ENCODE measurements at regions not wholly inside any gene's neighbourhood (a gene's known extent, or its start where the extent isn't known, plus 50 kb on each side); places are given as distances from the start of the nearest gene placed in this dataset.

DNA sequence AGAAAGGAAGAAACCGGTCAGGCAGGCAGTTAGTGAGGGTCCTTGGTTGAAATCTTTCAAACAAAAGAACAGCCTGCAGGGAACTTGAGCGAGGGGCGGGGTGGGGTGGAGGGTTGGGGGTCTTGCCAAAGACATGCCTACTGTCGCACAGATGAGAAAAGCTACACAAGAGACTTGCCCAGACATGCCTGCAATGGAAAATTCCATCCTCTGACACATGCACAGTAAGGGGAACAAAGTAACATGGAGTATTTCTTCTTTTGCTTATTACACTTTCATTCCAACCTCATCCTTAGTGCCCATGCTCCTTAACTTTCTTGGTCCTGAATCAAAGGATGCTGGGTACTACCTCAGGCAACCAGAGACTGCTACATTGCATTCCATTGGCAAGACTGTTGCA, 1491.2 kb downstream of the STIM2 start:
- no peak for DNase-seq

DNA sequence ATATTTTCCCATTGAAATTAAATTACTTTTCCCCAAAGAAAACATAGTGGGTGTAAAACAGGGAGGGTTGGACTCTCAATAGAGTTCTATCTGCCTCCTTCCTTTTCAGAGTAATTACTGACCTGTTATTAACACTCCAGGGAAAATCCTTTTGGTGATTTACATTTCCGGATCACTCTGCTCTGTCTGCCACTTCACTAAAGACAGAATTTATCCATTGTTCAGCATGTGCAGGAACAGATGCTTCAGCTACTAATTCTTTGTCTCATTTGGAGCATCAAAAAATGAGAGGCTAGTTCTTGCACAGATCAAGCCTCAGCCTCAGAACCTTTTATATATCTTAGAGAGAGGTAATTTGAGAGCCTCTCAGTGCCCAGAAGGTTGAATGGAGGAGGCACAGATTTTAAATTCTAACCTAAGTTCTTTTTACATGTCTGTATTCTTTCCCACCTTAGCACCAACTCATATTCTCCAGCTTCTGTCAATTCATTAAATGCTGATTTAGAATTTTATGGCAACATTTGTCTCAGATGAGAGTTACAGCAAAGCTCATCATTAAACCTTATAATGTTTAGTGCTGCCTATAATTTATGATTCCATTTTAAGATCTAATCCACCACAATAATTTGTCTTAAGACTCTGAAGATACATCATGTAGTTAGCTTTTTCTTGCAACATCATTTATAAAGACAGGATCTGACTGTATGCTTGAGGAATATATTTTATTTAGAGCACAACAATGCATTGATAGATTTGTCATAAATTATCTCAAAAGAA, 1494.4 kb downstream of the STIM2 start:
- DNase-seq: no peak

DNA sequence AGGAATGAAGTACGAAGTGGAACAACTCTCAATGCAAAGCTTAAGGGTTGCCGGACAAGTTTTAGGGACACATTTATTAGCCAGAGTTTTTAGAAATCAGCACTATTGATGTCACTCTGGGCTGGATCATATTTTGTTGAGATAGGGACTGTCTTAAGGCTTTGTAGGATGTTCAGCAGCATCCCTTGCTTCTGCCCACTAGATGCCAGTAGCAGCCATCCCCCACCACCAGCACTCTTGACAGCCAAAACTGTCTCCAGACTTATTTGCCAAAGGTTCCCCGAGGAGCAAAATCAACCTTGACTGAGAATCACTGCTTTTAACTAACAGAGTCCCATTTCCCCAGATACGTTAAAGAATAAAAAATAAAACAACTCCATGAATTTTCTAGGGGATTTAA, 1497.3 kb downstream of the STIM2 start:
- DNase-seq: no peak

DNA sequence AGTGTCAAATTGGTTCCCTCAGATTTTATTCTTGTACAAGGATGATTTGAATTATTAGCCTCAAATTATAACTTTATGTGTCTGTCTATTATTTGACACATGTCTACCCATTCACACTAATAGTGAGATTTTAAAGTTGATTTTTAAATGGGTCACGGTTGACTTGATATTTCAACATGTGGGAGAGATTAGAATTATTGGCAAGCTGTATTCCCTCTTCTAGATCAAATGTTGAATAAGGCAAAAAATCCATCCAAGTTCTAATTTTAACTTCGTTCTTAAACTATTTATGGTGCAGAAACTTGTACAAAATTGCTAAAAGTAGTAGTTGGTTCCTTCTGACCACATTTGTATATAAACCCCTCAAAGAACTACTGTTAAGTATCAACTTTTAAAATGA, 1498.0 kb downstream of the STIM2 start:
- DNase-seq: no peak

DNA sequence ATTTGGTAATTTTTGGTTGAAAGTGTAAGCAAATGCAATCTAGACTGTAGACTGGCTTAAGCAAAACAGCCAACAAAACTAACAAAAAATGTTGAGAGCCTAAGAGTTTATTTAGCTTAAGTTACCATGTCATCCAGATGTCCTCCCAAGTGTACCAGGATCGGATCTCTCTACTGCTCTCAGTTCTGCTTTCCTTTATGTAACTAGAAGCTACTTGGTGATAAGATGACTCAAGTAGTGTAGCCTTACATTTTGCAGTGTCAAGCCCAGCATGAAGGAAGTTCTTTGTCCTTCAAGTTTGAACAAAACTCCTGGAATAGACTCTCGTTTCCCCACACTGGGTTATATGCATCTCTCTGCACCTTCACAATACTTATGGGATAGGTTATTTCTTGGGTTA, 1500.0 kb downstream of the STIM2 start:
- no peak for DNase-seq

DNA sequence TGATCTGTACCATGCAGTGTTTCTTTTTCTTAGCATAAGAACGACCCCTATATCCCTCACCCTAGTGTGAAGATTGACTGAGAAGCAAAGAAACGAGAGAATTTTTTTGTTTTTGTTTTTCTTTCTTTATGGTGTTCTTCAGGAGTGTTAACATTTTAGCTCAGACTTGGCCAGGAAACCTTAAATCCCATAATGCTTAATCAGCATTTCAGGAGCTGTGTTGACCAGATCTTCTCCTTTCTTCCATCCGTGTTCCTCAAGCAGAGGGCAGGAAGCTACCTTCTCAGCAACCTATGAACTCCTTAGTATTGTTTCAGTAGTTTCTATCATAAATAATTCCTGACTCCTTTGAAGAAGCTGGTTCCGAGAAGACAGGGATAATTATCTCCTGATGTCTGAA, 1501.5 kb downstream of the STIM2 start:
- no peak for DNase-seq

DNA sequence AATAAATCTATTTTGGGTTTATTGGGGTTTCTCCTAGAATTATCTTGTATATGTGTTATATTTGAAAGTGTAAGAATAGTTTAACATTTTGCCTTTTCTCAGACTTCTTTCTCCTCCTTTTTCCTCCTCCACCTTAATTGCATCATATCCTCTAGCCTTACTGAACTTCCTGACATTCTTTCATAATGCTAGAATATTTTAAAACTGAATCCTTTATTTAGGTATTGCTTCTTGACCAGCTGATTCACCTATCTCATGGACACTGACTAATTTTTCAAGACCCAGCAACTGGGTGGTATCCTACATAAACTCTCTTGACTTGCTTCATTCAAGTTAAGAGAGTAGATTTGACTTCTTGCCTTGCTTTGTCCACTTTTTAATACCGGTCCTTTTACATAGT, 1508.9 kb downstream of the STIM2 start:
- DNase-seq: no peak

DNA sequence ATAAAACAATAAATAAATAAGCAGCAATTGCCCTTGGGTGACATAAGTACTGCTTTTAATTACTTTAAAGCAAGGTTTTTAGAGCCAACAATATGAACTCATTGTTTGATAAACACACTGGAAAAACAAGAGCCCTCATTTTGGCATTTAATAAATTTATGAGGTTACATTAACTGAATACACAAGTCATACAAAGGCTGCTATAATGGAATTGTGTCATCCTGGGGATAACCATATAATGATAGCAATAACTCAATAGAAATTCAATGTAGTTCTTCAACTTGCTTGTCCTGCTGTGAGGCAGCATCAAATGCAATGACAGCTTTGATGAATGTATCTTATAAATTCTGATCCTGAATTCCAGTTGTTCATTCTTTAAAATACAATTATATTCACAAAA, 1512.5 kb downstream of the STIM2 start:
- DNase-seq: no peak

DNA sequence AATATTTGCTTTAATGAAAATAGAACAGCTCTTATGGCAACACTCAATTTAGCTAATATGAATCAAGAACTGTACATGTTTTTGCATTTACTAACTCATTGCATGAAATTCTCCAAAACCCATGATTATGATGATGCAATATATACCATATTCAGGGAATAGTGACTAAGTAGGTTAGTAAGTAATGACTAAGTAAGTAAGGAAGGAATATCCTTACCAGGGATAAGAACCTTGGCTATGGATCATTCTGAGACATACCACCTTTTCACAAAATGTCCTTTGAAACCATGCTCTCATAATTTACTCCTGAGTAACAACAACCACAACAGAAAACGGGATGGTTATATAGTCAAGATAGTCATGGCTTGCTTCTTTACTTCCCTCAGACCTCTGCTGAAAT, 1513.0 kb downstream of the STIM2 start:
- no peak for DNase-seq

DNA sequence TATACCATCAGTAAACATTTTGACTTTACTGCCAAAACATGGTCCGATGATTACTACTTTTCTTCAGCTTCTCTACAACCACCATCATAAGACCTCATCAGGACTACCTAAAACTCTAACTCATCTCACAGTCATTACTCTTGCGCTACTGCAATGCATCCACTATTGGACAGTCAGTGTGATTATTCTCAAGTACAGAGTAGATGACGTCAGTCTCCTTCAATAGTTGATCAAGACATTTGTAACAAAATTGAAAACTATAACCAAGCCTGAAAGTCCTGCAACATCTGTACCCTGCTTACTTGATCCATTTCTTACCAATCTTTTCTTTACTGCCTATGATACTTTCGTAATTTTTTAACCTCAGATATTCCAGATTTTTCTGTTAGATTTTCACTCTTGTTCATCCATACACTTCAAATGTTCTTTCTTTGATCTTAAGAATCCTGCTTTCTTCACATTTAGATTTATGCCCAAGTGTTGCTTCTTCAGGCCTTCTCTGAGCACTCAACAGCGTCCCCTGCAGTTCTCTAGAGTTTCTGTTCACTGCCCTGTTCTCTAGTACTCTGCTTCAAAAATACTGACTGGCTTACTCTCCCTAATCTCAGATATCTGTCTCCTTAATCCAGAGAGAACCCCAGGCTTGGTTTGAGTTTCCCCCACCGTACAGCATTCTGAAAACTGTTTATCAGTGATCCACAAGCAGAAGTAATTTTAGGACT, 1517.6 kb downstream of the STIM2 start:
- DNase-seq: no peak

DNA sequence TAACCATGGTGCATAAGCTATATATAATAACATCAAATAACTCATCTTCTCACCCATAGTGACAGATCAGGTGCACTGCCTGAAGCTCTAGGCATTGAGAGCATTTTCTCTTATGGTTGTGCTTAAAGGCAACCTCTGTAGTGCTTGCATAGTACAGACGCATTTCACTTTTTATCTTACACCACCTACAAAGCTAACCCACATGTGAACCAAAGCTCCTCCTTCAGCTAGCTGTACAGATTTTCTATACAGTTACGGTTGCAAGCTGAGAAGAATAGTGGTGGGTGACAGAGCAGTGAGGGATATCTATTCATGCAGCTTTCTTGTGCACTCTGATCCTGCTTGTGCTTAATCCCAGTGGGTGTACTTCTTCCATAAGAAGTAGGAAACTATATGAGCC, 1525.2 kb downstream of the STIM2 start:
- DNase-seq: no peak

DNA sequence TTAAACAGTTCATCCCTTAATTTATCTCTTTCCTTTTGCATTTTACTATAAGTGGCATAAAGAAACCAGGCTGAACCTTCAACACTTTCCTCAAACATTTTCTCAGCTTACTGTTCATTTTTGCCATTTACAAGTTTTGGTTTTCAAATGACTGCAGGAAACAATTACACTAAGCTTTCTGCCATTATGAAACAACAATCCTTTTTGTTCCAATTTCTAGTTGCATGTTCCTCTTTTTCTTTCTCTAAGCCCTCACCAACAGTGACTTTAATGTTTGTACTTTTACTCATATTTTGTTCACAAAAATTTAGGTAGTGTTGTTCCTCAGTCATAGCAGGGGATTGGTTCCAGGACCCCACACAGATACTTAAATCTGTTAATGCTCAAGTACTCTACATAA, 1526.1 kb downstream of the STIM2 start:
- no peak for DNase-seq

DNA sequence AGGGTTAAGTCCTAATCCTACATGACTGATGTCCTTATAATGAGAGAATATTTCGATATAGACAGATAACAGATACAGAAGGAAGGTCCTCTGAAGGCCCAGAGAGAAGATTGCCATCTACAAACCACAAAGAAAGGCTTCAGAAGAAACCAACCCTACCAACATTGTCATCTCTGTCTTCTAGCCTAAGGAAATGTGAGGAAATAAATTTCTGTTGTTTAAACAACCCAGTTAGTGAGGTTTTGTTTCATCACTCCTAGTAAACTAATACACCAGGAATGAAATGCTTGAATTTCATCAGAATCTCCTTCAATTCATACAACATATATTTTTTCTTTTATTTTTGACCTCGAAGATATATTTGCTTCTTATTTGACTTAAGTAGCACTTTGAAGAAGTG, 1527.8 kb downstream of the STIM2 start:
- DNase-seq: no peak

DNA sequence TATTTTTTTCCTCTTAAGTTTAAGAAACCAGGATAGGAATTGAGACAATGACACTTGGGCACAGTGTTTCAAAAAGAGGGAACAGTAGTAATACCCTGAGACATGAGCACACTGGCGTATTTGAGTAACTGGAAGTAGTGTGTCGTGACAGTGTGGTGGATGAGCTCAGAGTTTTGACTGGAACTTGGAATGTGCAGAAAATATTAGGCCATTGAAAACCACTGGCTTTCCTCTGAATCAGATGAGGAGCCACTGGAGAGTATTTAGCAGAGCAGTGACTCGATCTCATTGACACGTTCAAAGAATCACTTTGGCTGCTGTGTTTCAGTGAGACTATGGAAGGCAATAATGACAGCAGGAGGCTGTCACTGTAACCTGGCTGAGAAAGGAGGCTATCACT, 1531.2 kb downstream of the STIM2 start:
- no peak for DNase-seq

DNA sequence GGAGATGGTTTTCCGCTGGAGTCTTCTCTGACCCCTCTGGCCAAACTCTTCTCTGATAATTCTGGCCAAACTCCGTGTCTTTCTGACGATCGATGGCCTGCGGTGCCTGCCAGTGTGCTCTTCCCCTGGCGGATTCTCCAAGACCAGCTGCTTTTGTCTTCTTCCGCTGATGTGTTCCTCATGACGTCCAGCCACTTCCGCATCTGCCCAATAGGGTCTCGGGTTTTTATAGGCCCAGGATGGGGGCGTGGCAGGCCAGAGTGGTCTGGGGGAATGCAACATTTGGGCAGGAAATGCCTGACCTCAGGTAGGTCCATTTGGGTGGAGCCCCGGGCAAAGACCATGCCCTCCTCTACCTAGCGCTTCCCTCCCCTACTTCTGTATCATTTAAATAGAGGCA, 1542.1 kb downstream of the STIM2 start:
- DNase-seq: no peak

DNA sequence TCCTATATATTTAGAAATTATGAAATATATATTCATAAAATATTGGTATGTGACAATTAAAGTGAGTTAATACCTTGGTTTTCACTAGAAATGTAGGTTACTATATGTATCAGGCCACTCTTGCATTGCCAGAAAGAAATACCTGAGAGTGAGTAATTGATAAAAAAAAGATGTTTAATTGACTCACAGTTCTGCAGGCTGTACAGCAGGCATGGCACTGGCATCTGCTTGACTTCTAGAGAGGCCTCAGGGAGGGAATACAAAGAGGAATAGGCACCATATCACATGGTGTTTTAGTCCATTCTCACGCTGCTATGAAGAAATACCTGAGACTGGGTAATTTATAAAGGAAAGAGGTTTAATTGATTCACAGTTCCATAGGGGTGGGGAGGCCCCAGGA, 1560.6 kb downstream of the STIM2 start:
- no peak for DNase-seq

DNA sequence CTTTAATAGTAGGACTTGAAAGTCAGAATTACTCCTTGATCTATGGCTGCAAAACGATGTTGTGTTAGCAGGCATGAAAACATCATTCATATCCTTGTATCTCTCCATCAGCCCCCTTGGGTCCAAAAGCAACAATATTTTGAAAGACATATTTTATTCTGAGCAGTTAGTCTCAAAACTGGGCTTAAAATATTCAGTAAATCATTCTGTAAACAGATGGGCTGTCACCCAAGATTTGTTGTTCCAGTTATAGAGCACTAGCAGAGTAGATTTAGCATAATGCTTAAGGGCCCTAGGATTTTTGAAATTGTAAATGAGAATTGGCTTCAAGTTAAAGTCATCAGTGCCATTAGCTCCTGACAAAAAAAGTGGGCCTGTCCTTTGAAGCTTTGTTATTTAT, 1565.6 kb downstream of the STIM2 start:
- no peak for DNase-seq

DNA sequence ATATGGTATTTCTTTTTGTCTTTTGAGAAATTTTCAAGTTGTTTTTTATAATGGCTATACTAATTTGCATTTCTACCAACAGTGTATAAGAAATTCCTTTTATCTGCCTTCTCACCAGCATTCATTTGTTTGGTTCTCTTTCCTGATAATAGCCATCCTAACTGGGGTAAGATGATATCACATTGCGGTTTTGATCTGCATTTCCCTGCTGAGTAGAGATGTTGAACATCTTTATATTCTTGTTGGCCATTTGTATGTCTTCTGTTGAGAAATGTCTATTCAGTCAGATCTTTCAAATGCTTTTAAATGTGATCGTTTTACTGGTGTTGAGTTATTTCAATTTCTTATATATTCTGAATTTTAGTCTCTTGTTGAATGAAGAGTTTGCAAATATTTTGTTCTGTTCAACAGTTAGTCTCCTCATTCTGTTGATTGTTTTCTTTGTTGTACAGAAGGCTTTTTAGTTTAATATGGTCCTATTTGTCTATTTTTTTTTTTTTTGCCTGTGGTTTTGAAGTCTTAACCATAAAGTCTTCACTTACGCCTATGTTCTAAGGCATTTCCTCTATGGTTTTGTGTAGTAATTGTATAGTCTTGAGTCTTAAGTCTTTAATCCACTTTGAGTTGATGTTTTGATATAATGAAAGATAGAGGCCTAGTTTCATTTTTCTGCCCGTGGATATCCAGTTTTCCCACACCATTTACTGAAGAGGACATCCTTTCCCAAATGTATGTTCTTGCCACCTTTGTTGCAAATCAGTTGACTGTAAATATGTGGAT, 1566.9 kb downstream of the STIM2 start:
- no peak for DNase-seq

DNA sequence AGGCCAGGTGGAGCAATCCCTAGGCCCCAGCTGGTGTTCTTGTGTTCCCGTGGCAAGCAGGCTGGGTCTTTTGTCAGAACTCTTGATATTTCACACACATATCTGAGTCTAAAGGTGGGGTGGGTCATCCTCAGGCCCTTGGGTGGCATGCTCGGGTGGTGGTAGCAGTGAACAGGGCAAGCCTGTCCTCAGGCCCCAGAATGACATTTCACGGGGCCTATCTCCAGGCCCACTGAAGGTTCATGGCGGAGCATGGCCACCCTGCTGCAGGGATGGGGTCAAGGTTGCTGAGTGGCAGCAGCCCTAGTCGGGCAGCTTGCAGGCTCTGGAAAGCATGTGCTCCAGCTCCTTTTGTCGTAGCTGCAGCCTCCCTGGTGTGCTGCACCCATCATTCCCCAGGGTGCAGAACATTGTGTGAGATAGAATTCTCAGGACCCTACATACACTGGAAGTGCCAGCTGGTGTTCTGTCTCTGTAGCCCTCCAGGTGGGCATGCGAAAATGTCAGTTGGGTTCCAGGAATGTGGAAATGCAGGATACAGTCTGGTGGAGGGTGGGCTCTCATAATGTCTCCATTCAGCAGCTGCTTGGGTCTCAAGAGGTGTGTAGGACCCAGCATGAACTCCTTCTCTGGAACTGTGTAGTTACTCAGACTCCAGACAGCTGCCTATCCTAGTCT, 1571.8 kb downstream of the STIM2 start:
- no peak for DNase-seq

DNA sequence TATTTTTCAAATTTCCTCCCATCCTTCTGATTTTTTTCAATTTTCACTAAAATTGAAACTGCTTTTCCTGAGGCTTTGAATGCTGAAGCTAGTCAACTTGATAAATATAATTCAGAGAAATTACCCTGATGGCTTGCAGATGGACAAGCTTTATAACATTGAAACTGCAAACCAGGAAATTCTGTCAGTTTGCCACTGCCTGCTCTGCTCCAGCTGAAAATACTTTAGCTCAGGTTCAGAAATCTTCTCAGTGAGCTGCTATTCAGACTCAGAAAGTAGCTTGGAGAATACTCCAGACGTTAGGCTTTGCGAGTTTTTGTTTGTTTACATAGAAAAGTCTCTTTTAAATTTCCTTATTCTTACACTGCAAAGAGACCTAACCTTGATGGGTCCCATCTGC, 1574.7 kb downstream of the STIM2 start:
- no peak for DNase-seq

DNA sequence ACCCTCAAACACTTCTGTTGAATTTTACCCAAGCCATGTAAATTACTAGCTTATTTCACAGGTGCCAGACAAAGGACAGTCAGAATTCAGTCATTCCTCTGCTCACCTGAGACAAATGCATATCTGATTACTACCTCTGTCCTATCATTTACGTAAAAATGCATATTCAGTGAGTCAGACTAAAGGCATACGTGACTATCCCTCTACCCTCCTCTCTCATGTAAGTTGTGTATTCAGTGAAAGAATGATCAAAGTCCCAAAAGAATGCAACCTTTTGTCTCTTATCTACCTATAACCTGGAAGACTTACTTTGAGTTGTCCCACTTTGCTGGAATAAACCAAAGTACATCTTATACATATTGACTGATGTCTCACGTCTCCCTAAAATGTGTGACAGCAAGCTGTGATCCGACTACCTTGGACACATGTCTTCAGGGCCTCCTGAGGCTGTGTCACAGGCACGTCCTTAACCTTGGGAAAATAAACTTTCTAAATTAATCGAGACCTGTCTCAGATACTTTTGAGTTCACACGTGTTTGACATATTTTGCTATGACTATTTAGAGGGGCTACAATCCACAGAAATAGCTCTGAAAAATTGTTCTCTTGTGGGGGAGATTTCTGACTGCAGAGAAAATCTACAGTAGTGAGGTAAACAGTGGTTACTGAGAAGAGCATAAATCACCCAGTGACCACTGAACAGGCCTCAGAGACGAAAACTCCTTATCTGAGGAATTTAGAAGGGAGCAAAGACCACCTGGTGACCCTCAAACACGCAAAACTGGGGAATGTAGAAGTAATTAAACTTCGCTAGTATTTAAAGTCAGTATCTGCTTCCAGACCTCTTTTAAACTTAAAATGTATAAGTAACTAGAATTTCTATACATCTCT, 1575.8 kb downstream of the STIM2 start:
- no peak for DNase-seq

DNA sequence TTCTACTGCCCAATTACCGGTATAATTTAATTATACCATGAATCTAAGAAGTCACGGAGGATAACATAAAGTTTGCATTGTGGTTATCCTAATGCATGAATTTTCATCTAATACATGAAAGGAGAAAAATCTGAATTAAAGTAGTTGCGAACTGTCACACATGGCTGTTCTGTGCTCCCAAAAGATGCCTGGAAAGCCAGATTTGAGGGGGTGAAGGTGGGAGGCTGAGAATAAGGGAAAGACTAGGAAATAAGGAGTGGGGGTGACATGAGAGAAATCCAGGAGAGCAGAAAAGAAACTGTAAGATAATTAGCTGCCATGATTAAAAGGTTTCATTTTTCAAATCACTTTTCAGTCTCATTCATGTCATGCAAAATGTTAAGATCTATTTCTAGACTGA, 1582.7 kb downstream of the STIM2 start:
- no peak for DNase-seq

All from CD4-positive, alpha-beta T cell treated with Interleukin-17A for 4 hours (primary cell).